Right lobe of liver (tissue), 6 donors: ENCODE measurements at regions not wholly inside any gene's neighbourhood (a gene's known extent, or its start where the extent isn't known, plus 50 kb on each side); places are given as distances from the start of the nearest gene placed in this dataset.

ENCODE experiments used
- ATAC-seq, 4 donors: fragments of 200-7000 bp; cut with Tn5 transposase; one replicate each; pipeline ENCODE4 v1.9.1; 2020; ENCODE audit warnings: mild to moderate bottlenecking in 4 of 4, moderate library complexity in 4 of 4
- DNase-seq, 3 donors: peaks; one replicate each; pipeline ENCODE4 v3.0.0-alpha.2; 2020
- H3K27ac ChIP-seq, 3 donors: fragments of 200-600 bp; one replicate each; pipeline ENCODE4 v1.8.0; 2022
- H3K27me3 ChIP-seq, 2 donors: fragments of 200-600 bp; one replicate each; pipeline ENCODE4 v1.8.0; 2022
- H3K36me3 ChIP-seq, 4 donors: fragments of 200-600 bp; sonication (generic) in 1 of 4; one replicate each; pipeline versions ENCODE4 v1.5.1 to v1.8.0; 2017 to 2022; ENCODE audit warnings: control low read depth in 1 of 4
- H3K4me1 ChIP-seq, 4 donors: fragments of 200-600 bp; sonication (generic) in 1 of 4; one replicate each; pipeline versions ENCODE4 v1.5.1 to v1.8.0; 2017 to 2022; ENCODE audit warnings: control low read depth in 1 of 4
- H3K4me3 ChIP-seq, 3 donors: fragments of 200-600 bp; one replicate each; pipeline ENCODE4 v1.8.0; 2022
- H3K9me3 ChIP-seq, 4 donors: fragments of 200-600 bp; sonication (generic) in 1 of 4; one replicate each; pipeline versions ENCODE4 v1.5.1 to v1.8.0; 2017 to 2022; ENCODE audit warnings: control low read depth in 1 of 4
- CTCF ChIP-seq, 4 donors: fragments of 200-600 bp in 3 of 4; fragments of 450-650 bp in 1 of 4; IDR thresholded peaks; one replicate each; pipeline versions ENCODE4 v1.5.1 to v1.8.0; 2016 to 2022; ENCODE audit warnings: antibody characterized with exemption in 4 of 4, mild to moderate bottlenecking in 2 of 4
- POLR2A ChIP-seq: fragments of 450-650 bp; IDR thresholded peaks from one replicate; pipeline ENCODE4 v1.6.1; 2017; ENCODE audit warnings: antibody characterized with exemption, mild to moderate bottlenecking
- WGBS: methylation state at CpG from one replicate; pipeline ENCODE4 v1.1.6; 2018; ENCODE audit warnings: low coverage, low lambda C conversion rate; ENCODE audit not compliant: insufficient coverage; ENCODE audit errors: missing lambda C conversion rate; 5-methylcytosine and 5-hydroxymethylcytosine counted together
- intact Hi-C, 2 donors: fragments of 100-400 bp; cut with DNase I; formaldehyde crosslinking; loops; one replicate each; pipeline versions ENCODE4 v1.11.2 to v1.14.1; 2022
- donor health status: DM: no; HTN: yes; CAD: no.
- donor health status: DM: no; HTN: no; CAD: no.
- donor health status: DM: no; HTN: no; CAD: no.
- donor health status: DM: no; HTN: yes; CAD: no.
- donor health status: DM: no; HTN: yes; CAD: no.

GRCh38 chr3:103787164-103787871 is 1352.5 kb downstream of the ZPLD1 start:
- no peak for DNase-seq
- Histone ChIP-seq H3K36me3 (no peaks in the 10 kb centered on the region), H3K27ac (no peak overlapping the region), H3K4me3 (no peak overlapping the region), H3K4me1 (no peaks in the 10 kb centered on the region), H3K9me3 (no peaks in the 10 kb centered on the region), H3K27me3 (no peaks in the 10 kb centered on the region)
- no peak for TF ChIP-seq CTCF (IDR thresholded peaks at IDR 0.05)
- no peak for TF ChIP-seq POLR2A
- intact Hi-C loops = no loop called here
- 62% methylated on average over 3 of the region's 3 CpGs for WGBS
- ATAC-seq = no peak

- Histone ChIP-seq H3K27me3 (no peaks in the 10 kb centered on the region), H3K36me3 (no peaks in the 10 kb centered on the region), H3K4me3 (no peak overlapping the region), H3K27ac (no peak overlapping the region), H3K9me3 (no peaks in the 10 kb centered on the region), H3K4me1 (no peaks in the 10 kb centered on the region)
- no peak for TF ChIP-seq CTCF (IDR thresholded peaks at IDR 0.05)
- no peak for TF ChIP-seq POLR2A
- no peak for DNase-seq
- WGBS = 68% methylated on average over 2 of the region's 2 CpGs
- no peak for ATAC-seq
- intact Hi-C loops = no loop called here
Measured at GRCh38 chr3:103787879-103788278, 1353.1 kb downstream of the ZPLD1 start.

GRCh38 chr3:103791786-103792515 is 1357.1 kb downstream of the ZPLD1 start:
- WGBS = 22% methylated on average over 1 of the region's 1 CpG
- no peaks in the 10 kb centered on the region for H3K9me3 ChIP-seq
- H3K27ac ChIP-seq = no peak overlapping the region
- intact Hi-C loops = no loop called here
- no peaks in the 10 kb centered on the region for H3K4me1 ChIP-seq
- no peaks in the 10 kb centered on the region for H3K36me3 ChIP-seq
- ATAC-seq = no peak
- no peak overlapping the region for H3K4me3 ChIP-seq
- DNase-seq = no peak
- TF ChIP-seq POLR2A (no peak), CTCF (IDR thresholded peaks at IDR 0.05) (no peak)
- no peaks in the 10 kb centered on the region for H3K27me3 ChIP-seq

- ATAC-seq = peak in 2 of 4 donors; percentile 32 to 37
- intact Hi-C loops = no loop called here
- no peak overlapping the region for H3K4me3 ChIP-seq
- H3K9me3 ChIP-seq = no peaks in the 10 kb centered on the region
- DNase-seq = no peak
- H3K4me1 ChIP-seq = no peaks in the 10 kb centered on the region
- TF ChIP-seq POLR2A (no peak), CTCF (IDR thresholded peaks at IDR 0.05) (peak in 2 of 4 donors; percentile 10 to 21)
- no peaks in the 10 kb centered on the region for H3K36me3 ChIP-seq
- WGBS = 3% methylated on average over 3 of the region's 3 CpGs
- H3K27me3 ChIP-seq = no peaks in the 10 kb centered on the region
- H3K27ac ChIP-seq = no peak overlapping the region
Measured at GRCh38 chr3:103794656-103795055, 1359.8 kb downstream of the ZPLD1 start.
